ENCODE measurements at regions not wholly inside any gene's neighbourhood (a gene's known extent, or its start where the extent isn't known, plus 50 kb on each side); places are given as distances from the start of the nearest gene placed in this dataset.

DNA sequence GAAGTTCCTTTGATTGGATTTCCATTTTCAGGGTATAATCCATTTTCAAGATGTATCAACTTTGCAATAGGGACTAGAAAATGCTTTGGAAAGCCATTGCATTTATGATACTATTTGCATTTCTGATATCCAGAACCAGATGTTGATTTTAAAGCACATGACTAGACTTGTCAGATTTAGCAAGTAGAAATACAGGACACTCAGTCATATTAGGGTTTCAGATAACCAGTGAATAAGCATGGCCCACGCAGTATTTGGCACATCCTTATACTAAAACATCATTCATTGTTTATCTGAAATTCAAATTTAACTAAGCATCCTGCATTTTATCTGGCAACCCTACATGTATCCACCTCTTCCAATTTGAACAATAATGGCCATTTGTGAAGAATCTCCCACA lies 113.3 kb upstream of the DPT start:
- TF ChIP-seq, protein P1, sequence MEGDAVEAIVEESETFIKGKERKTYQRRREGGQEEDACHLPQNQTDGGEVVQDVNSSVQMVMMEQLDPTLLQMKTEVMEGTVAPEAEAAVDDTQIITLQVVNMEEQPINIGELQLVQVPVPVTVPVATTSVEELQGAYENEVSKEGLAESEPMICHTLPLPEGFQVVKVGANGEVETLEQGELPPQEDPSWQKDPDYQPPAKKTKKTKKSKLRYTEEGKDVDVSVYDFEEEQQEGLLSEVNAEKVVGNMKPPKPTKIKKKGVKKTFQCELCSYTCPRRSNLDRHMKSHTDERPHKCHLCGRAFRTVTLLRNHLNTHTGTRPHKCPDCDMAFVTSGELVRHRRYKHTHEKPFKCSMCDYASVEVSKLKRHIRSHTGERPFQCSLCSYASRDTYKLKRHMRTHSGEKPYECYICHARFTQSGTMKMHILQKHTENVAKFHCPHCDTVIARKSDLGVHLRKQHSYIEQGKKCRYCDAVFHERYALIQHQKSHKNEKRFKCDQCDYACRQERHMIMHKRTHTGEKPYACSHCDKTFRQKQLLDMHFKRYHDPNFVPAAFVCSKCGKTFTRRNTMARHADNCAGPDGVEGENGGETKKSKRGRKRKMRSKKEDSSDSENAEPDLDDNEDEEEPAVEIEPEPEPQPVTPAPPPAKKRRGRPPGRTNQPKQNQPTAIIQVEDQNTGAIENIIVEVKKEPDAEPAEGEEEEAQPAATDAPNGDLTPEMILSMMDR (IDR thresholded peaks at IDR 0.05; ENCODE audit: insufficient read depth, low read depth, low read length) = no peak
- no peak for DNase-seq (ENCODE audit: low read depth)
- no peak overlapping the region for H3K4me3 ChIP-seq (ENCODE audit: low read depth, low read length)

- no peak overlapping the region for H3K4me3 ChIP-seq (ENCODE audit: low read depth, low read length)
- TF ChIP-seq, protein P1 (IDR thresholded peaks at IDR 0.05; ENCODE audit: insufficient read depth, low read depth, low read length) = no peak
- DNase-seq (ENCODE audit: low read depth) = no peak
Measured at GRCh38 chr1:168842916-168843315, 113.9 kb upstream of the DPT start.

- no peak for DNase-seq (ENCODE audit: low read depth)
- no peak overlapping the region for H3K4me3 ChIP-seq (ENCODE audit: low read depth, low read length)
- TF ChIP-seq, protein P1 (IDR thresholded peaks at IDR 0.05; ENCODE audit: insufficient read depth, low read depth, low read length) = no peak
Measured at GRCh38 chr1:168843401-168843800, 114.4 kb upstream of the DPT start.

- no peak for DNase-seq (ENCODE audit: low read depth)
- no peak overlapping the region for H3K4me3 ChIP-seq (ENCODE audit: low read depth, low read length)
- TF ChIP-seq, protein P1 (IDR thresholded peaks at IDR 0.05; ENCODE audit: insufficient read depth, low read depth, low read length) = no peak
Measured at GRCh38 chr1:168843950-168844349, 114.9 kb upstream of the DPT start.

- no peak overlapping the region for H3K4me3 ChIP-seq (ENCODE audit: low read depth, low read length)
- DNase-seq (ENCODE audit: low read depth) = no peak
- TF ChIP-seq, protein P1 (IDR thresholded peaks at IDR 0.05; ENCODE audit: insufficient read depth, low read depth, low read length) = no peak
Measured at GRCh38 chr1:168845140-168845539, 116.1 kb upstream of the DPT start.

DNA sequence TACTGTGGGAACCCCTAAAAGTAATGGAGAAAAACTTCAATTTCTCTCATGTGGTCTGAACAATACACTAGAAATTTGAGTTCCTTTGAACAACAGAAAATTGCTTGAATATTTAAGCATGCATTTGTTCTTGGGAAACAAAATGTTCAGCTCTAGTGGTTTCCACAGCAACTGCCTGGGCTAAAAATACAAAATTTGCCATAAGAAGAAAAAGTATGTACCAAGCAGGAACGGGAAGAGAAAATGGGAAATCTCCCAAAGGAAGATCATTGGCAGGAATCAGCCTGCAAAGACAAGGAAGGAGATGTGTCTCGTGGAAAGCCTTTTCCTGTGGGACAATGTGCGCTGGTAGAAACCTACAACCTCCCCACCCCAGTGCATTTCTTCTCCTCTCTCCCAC lies 119.0 kb upstream of the DPT start:
- TF ChIP-seq, protein P1 (IDR thresholded peaks at IDR 0.05; ENCODE audit: insufficient read depth, low read depth, low read length) = no peak
- H3K4me3 ChIP-seq (ENCODE audit: low read depth, low read length) = no peak overlapping the region
- no peak for DNase-seq (ENCODE audit: low read depth)

- peak; percentile 36 for DNase-seq (ENCODE audit: low read depth)
- TF ChIP-seq, protein P1 (IDR thresholded peaks at IDR 0.05; ENCODE audit: insufficient read depth, low read depth, low read length) = no peak
- H3K4me3 ChIP-seq (ENCODE audit: low read depth, low read length) = no peak overlapping the region
Measured at GRCh38 chr1:168861421-168862004, 132.5 kb upstream of the DPT start.
